ENCODE measurements at regions not wholly inside any gene's neighbourhood (a gene's known extent, or its start where the extent isn't known, plus 50 kb on each side); places are given as distances from the start of the nearest gene placed in this dataset.

DNA sequence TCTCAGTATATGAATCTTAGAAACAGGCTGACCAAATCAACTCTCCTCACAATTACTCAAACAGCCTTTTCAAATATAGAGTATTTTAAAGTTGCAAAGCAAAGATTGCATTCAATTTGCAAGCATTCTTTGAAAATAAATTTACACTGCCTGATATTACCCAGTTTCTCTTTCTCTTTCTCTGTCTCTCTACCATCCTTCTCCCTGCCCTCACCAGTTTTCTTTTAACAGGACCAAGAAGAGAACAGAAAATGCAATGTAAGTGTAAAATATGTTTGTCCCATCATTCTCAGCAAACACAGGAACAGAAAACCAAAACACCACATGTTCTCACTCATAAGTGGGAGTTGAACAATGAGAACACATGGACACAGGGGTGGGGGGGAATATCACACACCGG is 520.3 kb upstream of the USP15 start:
- no peaks in the 10 kb centered on the region for H3K36me3 ChIP-seq (ENCODE audit: insufficient read depth, low read length)
- no peak overlapping the region for H2AFZ ChIP-seq (ENCODE audit: low read length)
- no peaks in the 10 kb centered on the region for H4K20me1 ChIP-seq (ENCODE audit: insufficient read depth, low read length)
- no peaks in the 10 kb centered on the region for H3K79me2 ChIP-seq (ENCODE audit: insufficient read depth, low read depth, low read length)
- ChIA-PET CTCF (ENCODE audit: unreplicated experiment) (no interaction called here), POLR2A (no interaction called here)
- no peak for TF ChIP-seq EZH2phosphoT487 (IDR thresholded peaks at IDR 0.05; ENCODE audit: borderline replicate concordance, low read depth, low read length)
- TF ChIP-seq CTCF (conservative IDR thresholded peaks at IDR 0.05; ENCODE audit: low read length): no peak
- H3K27ac ChIP-seq (ENCODE audit: low read depth, low read length, poor library complexity, severe bottlenecking): no peak overlapping the region
- no peaks in the 10 kb centered on the region for H3K9me3 ChIP-seq (ENCODE audit: low read length)
- no peaks in the 10 kb centered on the region for H3K4me1 ChIP-seq (ENCODE audit: insufficient read depth, low read length, poor library complexity, severe bottlenecking)
- no peak overlapping the region for H3K4me3 ChIP-seq (ENCODE audit: low read depth, low read length, poor library complexity, severe bottlenecking)
- no peaks in the 10 kb centered on the region for H3K9me2 ChIP-seq (ENCODE audit: insufficient read depth, low read length)
- no TSS peak for BruUV-seq (replicated peaks)
- intact Hi-C loops (cut with micrococcal nuclease; ENCODE audit: unreplicated experiment): no loop called here
- no peak for DNase-seq (ENCODE audit: low spot score)
- H3K4me2 ChIP-seq (ENCODE audit: low read length): no peak overlapping the region

DNA sequence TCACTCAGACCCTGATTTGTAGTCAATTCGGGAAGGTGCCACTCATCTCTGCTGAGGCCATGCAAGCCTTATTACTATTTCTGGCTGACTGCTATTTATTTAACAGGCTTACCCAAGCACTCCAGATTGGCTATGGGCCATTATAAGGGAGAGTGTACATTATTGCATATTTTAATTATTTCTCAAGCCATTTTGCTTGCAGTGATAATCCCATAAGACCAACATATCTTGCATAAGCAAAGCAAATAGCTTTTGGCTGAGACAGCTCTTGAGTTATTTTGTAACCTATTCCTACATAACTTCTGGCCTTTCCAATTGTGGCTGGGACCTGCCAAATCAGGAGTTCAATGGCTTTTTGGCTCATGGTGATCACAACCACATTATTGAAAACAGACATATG is 509.6 kb upstream of the USP15 start:
- no peak for DNase-seq (ENCODE audit: low spot score)
- no peaks in the 10 kb centered on the region for H3K79me2 ChIP-seq (ENCODE audit: insufficient read depth, low read depth, low read length)
- no peak overlapping the region for H3K4me3 ChIP-seq (ENCODE audit: low read depth, low read length, poor library complexity, severe bottlenecking)
- no peak overlapping the region for H3K27ac ChIP-seq (ENCODE audit: low read depth, low read length, poor library complexity, severe bottlenecking)
- intact Hi-C loops (cut with micrococcal nuclease; ENCODE audit: unreplicated experiment): no loop called here
- BruUV-seq (replicated peaks): no TSS peak
- ChIA-PET CTCF (ENCODE audit: unreplicated experiment) (interaction anchor here (1.1 kb wide), 1 partner anchor 14 kb away, joined by 3 read pairs; no protein-coding TSS in a partner anchor), POLR2A (no interaction called here)
- H4K20me1 ChIP-seq (ENCODE audit: insufficient read depth, low read length): no peaks in the 10 kb centered on the region
- no peaks in the 10 kb centered on the region for H3K9me3 ChIP-seq (ENCODE audit: low read length)
- H2AFZ ChIP-seq (ENCODE audit: low read length): no peak overlapping the region
- no peaks in the 10 kb centered on the region for H3K36me3 ChIP-seq (ENCODE audit: insufficient read depth, low read length)
- no peaks in the 10 kb centered on the region for H3K9me2 ChIP-seq (ENCODE audit: insufficient read depth, low read length)
- H3K4me1 ChIP-seq (ENCODE audit: insufficient read depth, low read length, poor library complexity, severe bottlenecking): no peaks in the 10 kb centered on the region
- no peak overlapping the region for H3K4me2 ChIP-seq (ENCODE audit: low read length)
- no peak for TF ChIP-seq EZH2phosphoT487 (IDR thresholded peaks at IDR 0.05; ENCODE audit: borderline replicate concordance, low read depth, low read length)
- TF ChIP-seq CTCF (conservative IDR thresholded peaks at IDR 0.05; ENCODE audit: low read length): no peak

DNA sequence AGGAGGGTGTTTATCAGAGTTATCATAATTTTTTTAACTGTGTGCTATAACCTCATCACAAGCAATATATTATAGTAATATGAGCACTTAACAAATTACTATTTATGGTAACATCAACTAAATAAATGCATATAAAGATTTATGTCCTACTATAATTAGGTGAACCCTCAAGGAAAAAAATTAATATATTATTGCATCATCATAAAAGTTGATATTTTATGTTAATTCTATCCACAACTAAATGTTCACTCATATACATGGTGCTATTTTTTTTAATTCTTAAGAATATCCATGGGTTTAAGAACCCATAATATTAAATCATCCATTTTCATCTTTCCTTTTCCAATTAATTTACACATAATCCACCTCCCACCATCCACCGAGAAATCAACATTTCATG is 506.0 kb upstream of the USP15 start:
- no peaks in the 10 kb centered on the region for H3K4me1 ChIP-seq (ENCODE audit: insufficient read depth, low read length, poor library complexity, severe bottlenecking)
- intact Hi-C loops (cut with micrococcal nuclease; ENCODE audit: unreplicated experiment): no loop called here
- TF ChIP-seq CTCF (conservative IDR thresholded peaks at IDR 0.05; ENCODE audit: low read length) (no peak), EZH2phosphoT487 (IDR thresholded peaks at IDR 0.05; ENCODE audit: borderline replicate concordance, low read depth, low read length) (no peak)
- ChIA-PET CTCF (ENCODE audit: unreplicated experiment) (no interaction called here), POLR2A (interaction anchor here (0.7 kb wide), 1 partner anchor 12 kb away, joined by 3 read pairs; no protein-coding TSS in a partner anchor)
- no peak overlapping the region for H3K4me3 ChIP-seq (ENCODE audit: low read depth, low read length, poor library complexity, severe bottlenecking)
- no TSS peak for BruUV-seq (replicated peaks)
- no peak overlapping the region for H2AFZ ChIP-seq (ENCODE audit: low read length)
- H4K20me1 ChIP-seq (ENCODE audit: insufficient read depth, low read length): no peaks in the 10 kb centered on the region
- no peaks in the 10 kb centered on the region for H3K9me2 ChIP-seq (ENCODE audit: insufficient read depth, low read length)
- DNase-seq (ENCODE audit: low spot score): no peak
- H3K27ac ChIP-seq (ENCODE audit: low read depth, low read length, poor library complexity, severe bottlenecking): no peak overlapping the region
- H3K36me3 ChIP-seq (ENCODE audit: insufficient read depth, low read length): no peaks in the 10 kb centered on the region
- H3K4me2 ChIP-seq (ENCODE audit: low read length): no peak overlapping the region
- no peaks in the 10 kb centered on the region for H3K9me3 ChIP-seq (ENCODE audit: low read length)
- H3K79me2 ChIP-seq (ENCODE audit: insufficient read depth, low read depth, low read length): no peaks in the 10 kb centered on the region

Measured in OCI-LY7 (cell line).